Breast epithelium (tissue), 3 donors: ENCODE measurements at regions not wholly inside any gene's neighbourhood (a gene's known extent, or its start where the extent isn't known, plus 50 kb on each side); places are given as distances from the start of the nearest gene placed in this dataset.

Source experiments
- POLR2A ChIP-seq: fragments of 450-650 bp; IDR thresholded peaks from one replicate; pipeline ENCODE4 v1.6.1; 2016; ENCODE audit warnings: antibody characterized with exemption, mild to moderate bottlenecking, moderate library complexity
- POLR2AphosphoS5 ChIP-seq, 3 donors: sonication (generic); formaldehyde crosslinking; IDR thresholded peaks; one replicate each; pipeline ENCODE4 v1.6.1; 2017; ENCODE audit warnings: antibody characterized with exemption in 3 of 3
- TF ChIP-seq, protein P1 (sequence below), 3 donors: fragments of 450-650 bp; IDR thresholded peaks; one replicate each; pipeline ENCODE4 v1.5.1; 2016 to 2017; ENCODE audit warnings: antibody characterized with exemption in 3 of 3, mild to moderate bottlenecking in 3 of 3, moderate library complexity in 3 of 3

GRCh38 chr4:126853715-126854114 lies 779.0 kb upstream of the INTU start:
- TF ChIP-seq POLR2AphosphoS5 (IDR thresholded peaks at IDR 0.05) (no peak), POLR2A (no peak)
- TF ChIP-seq, protein P1, sequence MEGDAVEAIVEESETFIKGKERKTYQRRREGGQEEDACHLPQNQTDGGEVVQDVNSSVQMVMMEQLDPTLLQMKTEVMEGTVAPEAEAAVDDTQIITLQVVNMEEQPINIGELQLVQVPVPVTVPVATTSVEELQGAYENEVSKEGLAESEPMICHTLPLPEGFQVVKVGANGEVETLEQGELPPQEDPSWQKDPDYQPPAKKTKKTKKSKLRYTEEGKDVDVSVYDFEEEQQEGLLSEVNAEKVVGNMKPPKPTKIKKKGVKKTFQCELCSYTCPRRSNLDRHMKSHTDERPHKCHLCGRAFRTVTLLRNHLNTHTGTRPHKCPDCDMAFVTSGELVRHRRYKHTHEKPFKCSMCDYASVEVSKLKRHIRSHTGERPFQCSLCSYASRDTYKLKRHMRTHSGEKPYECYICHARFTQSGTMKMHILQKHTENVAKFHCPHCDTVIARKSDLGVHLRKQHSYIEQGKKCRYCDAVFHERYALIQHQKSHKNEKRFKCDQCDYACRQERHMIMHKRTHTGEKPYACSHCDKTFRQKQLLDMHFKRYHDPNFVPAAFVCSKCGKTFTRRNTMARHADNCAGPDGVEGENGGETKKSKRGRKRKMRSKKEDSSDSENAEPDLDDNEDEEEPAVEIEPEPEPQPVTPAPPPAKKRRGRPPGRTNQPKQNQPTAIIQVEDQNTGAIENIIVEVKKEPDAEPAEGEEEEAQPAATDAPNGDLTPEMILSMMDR (IDR thresholded peaks at IDR 0.05), result no peak
